MCF 10A (cell line): ENCODE measurements at regions not wholly inside any gene's neighbourhood (a gene's known extent, or its start where the extent isn't known, plus 50 kb on each side); places are given as distances from the start of the nearest gene placed in this dataset.

ENCODE experiments used
- BruUV-seq: library from RNA; stranded (reverse); fragments of 400-500 nt; replicated peaks from 2 replicates; lab custom pipeline; 2021; lab: Mats Ljungman, UMichigan
- CTCF ChIA-PET: fragments of 300-600 bp; sonication (Branson Sonifier 250); formaldehyde crosslinking; extraction: SDS; loops from one replicate; lab custom pipeline; 2021; ENCODE audit warnings: antibody characterized with exemption, inconsistent platforms; lab: Yijun Ruan, JAX
- POLR2A ChIA-PET: fragments of 300-600, 350-650 bp; sonication (Branson Sonifier 250); formaldehyde crosslinking; extraction: SDS; loops from one replicate; lab custom pipeline; 2020; ENCODE audit warnings: antibody characterized with exemption, inconsistent platforms; lab: Yijun Ruan, JAX
- DNase-seq: peaks from one replicate; pipeline ENCODE4 v3.0.0-alpha.2; 2018; ENCODE audit not compliant: unreplicated experiment
- H3K27ac Mint-ChIP-seq: one replicate; pipeline ENCODE4 v1.8.0; 2022; ENCODE audit warnings: mild to moderate bottlenecking, low read depth, mixed read lengths; ENCODE audit not compliant: unreplicated experiment
- H3K27me3 Mint-ChIP-seq: one replicate; pipeline ENCODE4 v1.8.0; 2022; ENCODE audit warnings: mixed read lengths; ENCODE audit not compliant: insufficient read depth, unreplicated experiment
- H3K36me3 Mint-ChIP-seq: one replicate; pipeline ENCODE4 v1.8.0; 2022; ENCODE audit warnings: mild to moderate bottlenecking, moderate library complexity, mixed read lengths; ENCODE audit not compliant: insufficient read depth, unreplicated experiment
- H3K4me1 Mint-ChIP-seq: one replicate; pipeline ENCODE4 v1.8.0; 2022; ENCODE audit warnings: mixed read lengths; ENCODE audit not compliant: insufficient read depth, unreplicated experiment
- H3K4me3 Mint-ChIP-seq: one replicate; pipeline ENCODE4 v1.8.0; 2022; ENCODE audit warnings: mild to moderate bottlenecking, moderate library complexity, mixed read lengths; ENCODE audit not compliant: unreplicated experiment
- H3K9me3 Mint-ChIP-seq: one replicate; pipeline ENCODE4 v1.8.0; 2022; ENCODE audit warnings: mixed read lengths; ENCODE audit not compliant: unreplicated experiment
- CTCF ChIP-seq: fragments of 200-600 bp; IDR thresholded peaks from one replicate; pipeline ENCODE4 v1.8.0; 2022; ENCODE audit warnings: antibody characterized with exemption, mild to moderate bottlenecking; ENCODE audit not compliant: unreplicated experiment
- intact Hi-C: fragments of 100-400 bp; cut with micrococcal nuclease; formaldehyde crosslinking; loops from 2 replicates; pipeline ENCODE4 v1.14.1; 2022

GRCh38 chr2:238581126-238581525, 154.4 kb downstream of the ASB1 start:
- no peaks in the 10 kb centered on the region for H3K4me1 Mint-ChIP-seq
- no peak for DNase-seq
- H3K27me3 Mint-ChIP-seq = no peaks in the 10 kb centered on the region
- intact Hi-C loops = no loop called here
- no peaks in the 10 kb centered on the region for H3K9me3 Mint-ChIP-seq
- POLR2A ChIA-PET = no interaction called here
- BruUV-seq = no TSS peak
- CTCF ChIA-PET = no interaction called here
- no peaks in the 10 kb centered on the region for H3K36me3 Mint-ChIP-seq
- no peak overlapping the region for H3K4me3 Mint-ChIP-seq
- no peak for TF ChIP-seq CTCF
- H3K27ac Mint-ChIP-seq = no peak overlapping the region

DNA sequence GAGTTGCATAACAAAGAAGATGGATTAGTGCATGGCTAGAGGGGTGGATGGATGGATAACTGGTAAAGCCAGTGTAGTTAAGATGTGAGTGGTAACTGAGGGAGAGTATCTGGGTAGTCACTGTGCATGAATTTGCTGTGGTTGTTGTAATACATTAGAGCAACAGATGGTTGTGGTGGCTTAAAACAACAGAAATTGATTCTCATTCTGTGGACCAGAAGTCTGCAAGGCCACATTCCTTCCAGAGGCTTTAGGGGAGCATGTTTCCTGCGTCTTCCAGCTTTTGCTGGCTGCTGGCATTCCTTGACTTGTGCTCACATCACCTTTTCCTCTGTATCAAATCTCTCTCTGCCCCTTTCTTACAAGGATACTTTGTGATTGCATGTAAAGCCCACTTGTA, 155.4 kb downstream of the ASB1 start:
- no peaks in the 10 kb centered on the region for H3K36me3 Mint-ChIP-seq
- H3K27me3 Mint-ChIP-seq = no peaks in the 10 kb centered on the region
- DNase-seq = no peak
- no peak overlapping the region for H3K27ac Mint-ChIP-seq
- H3K4me1 Mint-ChIP-seq = no peaks in the 10 kb centered on the region
- no peak overlapping the region for H3K4me3 Mint-ChIP-seq
- intact Hi-C loops = no loop called here
- no peak for TF ChIP-seq CTCF
- BruUV-seq = no TSS peak
- H3K9me3 Mint-ChIP-seq = no peaks in the 10 kb centered on the region
- CTCF ChIA-PET = interaction anchor here (1.0 kb wide), 1 partner anchor 524 kb away, joined by 3 read pairs; no protein-coding TSS in a partner anchor
- POLR2A ChIA-PET = no interaction called here

DNA sequence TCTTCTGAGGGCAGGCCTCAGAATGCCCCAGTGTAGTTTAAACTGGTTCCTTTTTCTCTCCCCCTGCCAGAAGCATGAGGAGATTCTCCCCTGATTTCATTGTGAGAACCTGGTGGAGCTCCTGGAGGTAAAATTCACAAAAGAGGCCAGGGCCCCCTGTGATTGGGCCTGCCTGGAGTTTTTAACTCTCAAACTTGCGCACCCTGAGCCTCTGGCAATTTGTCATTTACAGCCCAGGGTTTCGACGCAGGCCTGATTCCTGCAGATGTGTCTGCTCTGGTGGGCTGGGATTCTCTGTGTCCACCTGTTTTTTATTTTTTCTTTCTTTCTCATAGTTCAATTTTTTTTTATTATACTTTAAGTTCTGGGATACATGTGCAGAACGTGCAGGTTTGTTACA, 157.9 kb downstream of the ASB1 start:
- no peak for TF ChIP-seq CTCF

GRCh38 chr2:238585836-238586821, 159.4 kb downstream of the ASB1 start:
- intact Hi-C loops = no loop called here
- no peak overlapping the region for H3K4me3 Mint-ChIP-seq
- POLR2A ChIA-PET = interaction anchor here (1.0 kb wide), 1 partner anchor 11 kb away, joined by 3 read pairs; no protein-coding TSS in a partner anchor
- no TSS peak for BruUV-seq
- DNase-seq = no peak
- CTCF ChIA-PET = no interaction called here
- H3K4me1 Mint-ChIP-seq = no peaks in the 10 kb centered on the region
- H3K36me3 Mint-ChIP-seq = no peaks in the 10 kb centered on the region
- no peaks in the 10 kb centered on the region for H3K9me3 Mint-ChIP-seq
- no peak overlapping the region for H3K27ac Mint-ChIP-seq
- TF ChIP-seq CTCF = no peak
- H3K27me3 Mint-ChIP-seq = no peaks in the 10 kb centered on the region

More for the DNA sequence above, 157.9 kb downstream of the ASB1 start:
- ChIA-PET CTCF (no interaction called here), POLR2A (interaction anchor here (0.8 kb wide), 1 partner anchor 13 kb away, joined by 3 read pairs; no protein-coding TSS in a partner anchor)
- Mint-ChIP-seq H3K4me3 (no peak overlapping the region), H3K36me3 (no peaks in the 10 kb centered on the region), H3K27ac (no peak overlapping the region), H3K27me3 (no peaks in the 10 kb centered on the region), H3K4me1 (no peaks in the 10 kb centered on the region), H3K9me3 (no peaks in the 10 kb centered on the region)
- intact Hi-C loops = no loop called here
- no peak for DNase-seq
- no TSS peak for BruUV-seq
